ENCODE measurements at regions not wholly inside any gene's neighbourhood (a gene's known extent, or its start where the extent isn't known, plus 50 kb on each side); places are given as distances from the start of the nearest gene placed in this dataset.
A peak's percentile ranks its signal among the peaks of the same experiment; 100 is the strongest.

- peak in 1 of 2 donors; percentile 38 for DNase-seq (ENCODE audit: low spot score in 2 of 2)
- intact Hi-C loops (cut with DNase I; ENCODE audit: low total_unique reads): no loop called here
- H3K4me3 ChIP-seq (ENCODE audit: low read depth, poor library complexity, severe bottlenecking): no peak overlapping the region
- TF ChIP-seq POLR2A (IDR thresholded peaks at IDR 0.05): no peak
- TF ChIP-seq CTCF (IDR thresholded peaks at IDR 0.05): no peak
- WGBS, 2 donors: 41 to 50% methylated on average over 9 of the region's 9 CpGs
Observed at GRCh38 chr7:98056580-98056979, 50.1 kb upstream of the LMTK2 start.
